Left kidney (tissue), 1 donor: ENCODE measurements at regions not wholly inside any gene's neighbourhood (a gene's known extent, or its start where the extent isn't known, plus 50 kb on each side); places are given as distances from the start of the nearest gene placed in this dataset.
A peak's percentile ranks its signal among the peaks of the same experiment; 100 is the strongest.

Source experiments
- DNase-seq: peaks from one replicate; pipeline ENCODE4 v3.0.0-alpha.2; 2013

GRCh38 chr3:144141496-144141895 is 169.9 kb downstream of the DIPK2A start:
- no peak for DNase-seq

- no peak for DNase-seq
Observed at GRCh38 chr3:144142151-144142840, 170.7 kb downstream of the DIPK2A start.

- no peak for DNase-seq
Observed at GRCh38 chr3:144148356-144148755, 176.7 kb downstream of the DIPK2A start.

GRCh38 chr3:144151983-144152382 is 180.4 kb downstream of the DIPK2A start:
- DNase-seq: no peak

GRCh38 chr3:144160627-144161026 is 189.0 kb downstream of the DIPK2A start:
- no peak for DNase-seq

- DNase-seq: no peak
Observed at GRCh38 chr3:144162042-144162441, 190.4 kb downstream of the DIPK2A start.

- no peak for DNase-seq
Observed at GRCh38 chr3:144164352-144164751, 192.7 kb downstream of the DIPK2A start.

- DNase-seq: no peak
Observed at GRCh38 chr3:144165482-144165881, 193.9 kb downstream of the DIPK2A start.

GRCh38 chr3:144167634-144168033 is 196.0 kb downstream of the DIPK2A start:
- no peak for DNase-seq

- no peak for DNase-seq
Observed at GRCh38 chr3:144173491-144173890, 201.9 kb downstream of the DIPK2A start.

GRCh38 chr3:144175644-144176425 is 204.2 kb downstream of the DIPK2A start:
- no peak for DNase-seq

GRCh38 chr3:144177649-144178048 is 206.0 kb downstream of the DIPK2A start:
- DNase-seq: no peak

GRCh38 chr3:144178607-144179006 is 207.0 kb downstream of the DIPK2A start:
- DNase-seq: no peak

- no peak for DNase-seq
Observed at GRCh38 chr3:144181062-144181461, 209.4 kb downstream of the DIPK2A start.

GRCh38 chr3:144182501-144182900 is 210.9 kb downstream of the DIPK2A start:
- no peak for DNase-seq

GRCh38 chr3:144185276-144185675 is 213.7 kb downstream of the DIPK2A start:
- no peak for DNase-seq

- DNase-seq: no peak
Observed at GRCh38 chr3:144187531-144188210, 216.0 kb downstream of the DIPK2A start.

- no peak for DNase-seq
Observed at GRCh38 chr3:144189044-144189443, 217.4 kb downstream of the DIPK2A start.

GRCh38 chr3:144197116-144197515 is 225.5 kb downstream of the DIPK2A start:
- DNase-seq: no peak

- DNase-seq: no peak
Observed at GRCh38 chr3:144197582-144197981, 226.0 kb downstream of the DIPK2A start.

- DNase-seq: no peak
Observed at GRCh38 chr3:144200004-144200403, 228.4 kb downstream of the DIPK2A start.

GRCh38 chr3:144200466-144200865 is 228.8 kb downstream of the DIPK2A start:
- no peak for DNase-seq

- peak; percentile 60 for DNase-seq
Observed at GRCh38 chr3:144221761-144222160, 250.1 kb downstream of the DIPK2A start.
